ENCODE measurements at regions not wholly inside any gene's neighbourhood (a gene's known extent, or its start where the extent isn't known, plus 50 kb on each side); places are given as distances from the start of the nearest gene placed in this dataset.

- no peak for DNase-seq (ENCODE audit: low read depth in 2 of 2)
Measured at GRCh38 chr2:225340923-225341322, 58.6 kb upstream of the NYAP2 start.

DNA sequence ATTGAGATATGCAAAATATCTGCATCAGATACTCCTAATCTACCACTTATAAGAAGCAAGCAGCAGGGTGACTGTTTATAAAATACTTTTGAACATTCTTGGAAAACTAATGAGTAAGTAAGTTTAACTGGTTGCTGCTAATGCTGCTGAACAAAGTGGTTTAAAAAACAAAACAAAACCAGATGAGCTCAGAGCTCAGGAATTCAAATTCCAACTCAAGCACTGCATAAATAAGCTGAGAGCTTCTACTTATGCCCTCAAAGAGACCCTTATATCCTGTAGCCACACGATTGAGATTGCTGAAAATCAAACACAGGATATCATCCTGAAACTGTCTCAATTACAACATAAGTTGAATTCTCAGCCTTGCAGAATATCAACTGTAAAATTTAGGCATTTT, 62.3 kb upstream of the NYAP2 start:
- no peak for DNase-seq (ENCODE audit: low read depth in 2 of 2)

DNA sequence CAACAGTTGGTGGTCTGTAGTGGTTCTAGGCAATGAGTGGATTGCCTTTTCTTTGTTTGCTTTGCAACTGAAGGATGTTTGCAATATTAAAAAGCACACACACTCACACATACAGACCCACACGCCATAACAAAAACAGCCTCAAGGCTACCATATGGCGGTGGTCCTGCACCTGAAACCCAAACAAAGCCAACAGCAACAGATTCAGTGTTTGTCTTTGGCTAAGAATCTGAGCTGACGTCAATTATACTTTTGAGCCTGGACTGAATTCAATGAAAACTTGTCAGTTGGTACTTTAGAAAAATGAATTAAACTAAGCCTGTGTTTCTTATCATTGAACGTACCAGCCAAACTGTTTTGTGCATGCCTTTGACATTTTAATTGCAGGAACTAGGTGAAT, 65.0 kb upstream of the NYAP2 start:
- no peak for DNase-seq (ENCODE audit: low read depth in 2 of 2)

GRCh38 chr2:225328192-225328591, 71.3 kb upstream of the NYAP2 start:
- DNase-seq (ENCODE audit: low read depth in 2 of 2): no peak

- DNase-seq (ENCODE audit: low read depth in 2 of 2): no peak
Measured at GRCh38 chr2:225326969-225327368, 72.5 kb upstream of the NYAP2 start.

- DNase-seq (ENCODE audit: low read depth in 2 of 2): no peak
Measured at GRCh38 chr2:225319872-225320271, 79.6 kb upstream of the NYAP2 start.

- DNase-seq (ENCODE audit: low read depth in 2 of 2): no peak
Measured at GRCh38 chr2:225318440-225318839, 81.1 kb upstream of the NYAP2 start.

- no peak for DNase-seq (ENCODE audit: low read depth in 2 of 2)
Measured at GRCh38 chr2:225317186-225317585, 82.3 kb upstream of the NYAP2 start.

DNA sequence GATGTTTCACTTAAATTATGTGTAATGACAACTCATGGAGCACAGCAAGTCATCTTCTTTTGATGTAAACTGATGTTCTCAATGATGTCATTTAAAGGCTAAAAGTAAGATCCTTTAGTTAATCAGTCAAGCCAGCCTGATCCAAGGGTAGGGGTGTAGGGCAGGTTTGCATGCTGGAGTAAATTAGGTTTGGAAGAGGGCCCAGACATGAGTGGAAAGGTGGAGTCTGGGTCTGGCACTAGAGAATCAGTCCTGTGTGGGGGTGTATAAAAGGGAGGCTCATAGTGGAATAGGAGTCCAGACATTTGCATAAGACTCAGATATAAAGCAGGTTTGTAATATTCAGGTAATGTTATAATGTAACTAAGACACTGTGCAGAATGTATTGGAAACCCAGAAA, 88.8 kb upstream of the NYAP2 start:
- DNase-seq (ENCODE audit: low read depth in 2 of 2): no peak

GRCh38 chr2:225309516-225309915, 90.0 kb upstream of the NYAP2 start:
- DNase-seq (ENCODE audit: low read depth in 2 of 2): no peak

DNA sequence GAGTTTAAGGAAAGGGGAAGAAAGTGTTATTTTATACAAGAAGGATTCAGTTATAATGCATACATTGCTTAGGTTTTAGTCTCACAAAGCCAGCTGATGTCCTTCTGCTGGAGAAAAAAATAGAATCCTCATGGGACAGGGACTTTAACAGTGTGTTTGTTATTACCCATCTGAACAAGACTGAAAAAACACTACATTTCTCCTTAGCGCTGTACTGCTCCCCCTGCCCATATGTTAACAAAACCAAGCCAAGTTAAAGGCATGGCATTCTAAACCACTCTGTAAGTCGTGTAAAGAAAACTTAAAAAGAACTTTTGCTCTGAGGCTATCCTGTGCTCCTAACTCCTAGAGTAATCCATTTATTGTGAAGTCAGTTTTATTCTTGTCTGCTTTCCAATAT, 102.6 kb upstream of the NYAP2 start:
- DNase-seq (ENCODE audit: low read depth in 2 of 2): no peak

DNA sequence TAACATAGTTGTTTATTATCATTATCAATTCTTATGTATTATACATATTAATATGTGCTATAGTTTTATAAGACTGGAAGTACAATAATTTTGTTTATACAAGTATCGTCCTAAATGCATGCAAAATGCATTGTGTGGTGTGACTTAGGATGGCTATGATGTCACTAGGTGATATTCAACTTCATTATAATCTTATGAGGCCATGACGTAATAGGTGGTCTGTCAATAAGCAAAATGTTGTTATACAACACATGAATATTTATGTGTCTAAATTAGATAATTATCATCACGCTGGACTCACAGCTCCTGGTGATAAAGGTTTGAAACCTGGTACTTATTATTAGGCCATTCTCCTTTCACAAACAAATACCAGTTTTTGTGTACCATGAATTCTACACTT, 104.4 kb upstream of the NYAP2 start:
- DNase-seq (ENCODE audit: low read depth in 2 of 2): no peak

GRCh38 chr2:225293638-225294037, 105.9 kb upstream of the NYAP2 start:
- DNase-seq (ENCODE audit: low read depth in 2 of 2): no peak

DNA sequence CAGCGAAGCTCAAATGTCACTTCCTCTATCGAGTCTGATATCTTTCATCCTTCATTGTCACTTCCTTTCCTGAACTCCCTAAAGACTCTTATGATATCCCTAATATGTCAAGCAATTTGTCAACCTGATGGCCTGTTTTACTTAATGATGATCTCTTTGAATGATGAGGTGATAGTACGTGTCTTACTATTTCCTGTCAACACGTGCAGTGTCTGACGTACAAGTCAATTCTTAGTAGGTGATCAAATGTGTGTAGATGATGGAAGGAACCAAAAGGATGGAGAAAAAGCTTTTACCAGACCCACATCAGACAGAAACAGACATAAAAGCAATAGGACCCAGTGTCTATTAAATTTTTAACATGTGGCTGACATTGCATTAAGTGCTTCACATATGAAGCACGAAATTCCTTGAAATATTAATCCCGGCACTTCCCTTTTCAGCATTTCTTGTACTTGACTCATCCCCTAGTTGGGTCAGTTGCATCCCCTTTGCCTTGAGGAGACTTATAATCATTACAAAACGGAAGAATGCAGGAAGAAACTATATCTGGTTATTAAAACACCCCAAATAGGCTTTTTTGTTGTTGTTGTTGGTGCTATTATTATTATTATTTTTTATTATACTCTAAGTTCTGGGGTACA, 108.6 kb upstream of the NYAP2 start:
- DNase-seq (ENCODE audit: low read depth in 2 of 2): no peak

DNA sequence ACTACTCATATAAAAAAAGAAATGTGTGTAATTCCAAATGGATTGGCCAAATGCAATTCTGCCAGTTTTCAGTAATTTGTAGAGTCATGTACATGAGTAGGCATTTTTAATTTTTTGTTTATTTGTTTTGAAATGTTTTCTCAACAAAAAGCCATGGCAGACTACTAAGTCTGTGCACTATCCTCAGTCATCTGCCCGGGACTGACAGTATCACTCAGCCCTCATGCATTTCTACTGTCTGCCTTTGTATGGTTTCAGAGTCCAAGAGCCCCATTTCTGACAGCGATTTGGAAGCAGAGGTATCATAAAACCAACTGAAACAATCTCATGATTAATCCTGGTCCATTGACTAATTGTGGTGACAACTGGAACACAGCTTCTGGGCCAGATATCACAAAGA, 109.9 kb upstream of the NYAP2 start:
- no peak for DNase-seq (ENCODE audit: low read depth in 2 of 2)

DNA sequence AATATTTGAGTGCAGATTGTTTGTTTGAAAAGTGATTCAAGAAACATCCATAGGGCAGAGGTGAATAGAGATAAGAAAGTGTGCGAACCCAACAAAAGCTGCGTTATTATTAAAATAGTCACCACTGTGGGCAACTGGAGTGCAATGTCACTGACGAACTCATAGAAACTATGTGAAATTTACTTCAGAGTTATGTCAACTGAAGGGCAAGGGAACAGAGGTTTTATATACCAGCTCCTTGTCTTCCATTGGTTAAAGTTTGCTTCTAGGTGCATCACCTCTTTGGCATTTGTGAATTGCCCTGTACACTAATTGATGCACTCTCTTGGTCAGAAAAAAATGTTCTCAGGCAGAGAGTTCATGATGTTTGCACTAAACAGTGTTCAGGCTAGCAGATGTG, 110.5 kb upstream of the NYAP2 start:
- no peak for DNase-seq (ENCODE audit: low read depth in 2 of 2)

DNA sequence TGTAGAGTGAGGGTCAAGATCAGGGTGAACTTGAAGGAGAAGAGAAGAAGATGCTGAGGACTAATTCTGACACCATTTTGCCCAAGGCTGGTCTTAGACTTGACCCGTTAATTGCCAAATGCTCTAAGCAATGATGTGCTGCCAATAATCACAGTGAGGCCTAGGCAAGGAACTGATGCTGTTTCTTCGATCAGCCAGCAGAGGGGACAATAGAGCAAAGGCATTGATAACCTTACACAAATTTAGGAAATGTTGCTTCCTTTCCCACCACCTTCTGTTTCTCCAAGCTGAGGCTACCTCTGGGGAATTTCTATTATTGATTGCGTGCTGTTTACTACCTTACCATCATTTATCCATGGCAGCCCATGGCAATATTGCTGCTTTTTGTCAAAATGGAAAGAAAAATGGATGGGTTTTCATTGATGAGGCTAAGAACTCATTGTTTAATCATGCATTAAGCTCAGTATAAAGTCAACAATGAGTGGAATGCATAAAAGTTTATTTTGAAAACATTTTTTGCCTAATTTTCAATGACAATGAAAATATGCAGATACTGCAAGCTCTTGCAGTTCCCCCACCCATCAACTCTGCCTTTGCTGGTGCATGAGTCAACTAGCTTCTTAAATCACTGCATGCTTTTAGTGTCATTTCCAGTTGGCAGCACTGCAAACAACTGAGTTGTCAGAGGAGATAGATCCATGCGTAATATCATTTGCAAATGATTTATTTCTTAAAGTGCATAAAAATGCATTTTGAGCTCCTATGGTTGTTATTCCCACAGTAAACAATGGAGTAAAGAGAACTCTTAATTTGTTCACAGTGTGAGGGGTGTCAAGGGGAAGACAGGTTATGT, 116.4 kb upstream of the NYAP2 start:
- no peak for DNase-seq (ENCODE audit: low read depth in 2 of 2)

DNA sequence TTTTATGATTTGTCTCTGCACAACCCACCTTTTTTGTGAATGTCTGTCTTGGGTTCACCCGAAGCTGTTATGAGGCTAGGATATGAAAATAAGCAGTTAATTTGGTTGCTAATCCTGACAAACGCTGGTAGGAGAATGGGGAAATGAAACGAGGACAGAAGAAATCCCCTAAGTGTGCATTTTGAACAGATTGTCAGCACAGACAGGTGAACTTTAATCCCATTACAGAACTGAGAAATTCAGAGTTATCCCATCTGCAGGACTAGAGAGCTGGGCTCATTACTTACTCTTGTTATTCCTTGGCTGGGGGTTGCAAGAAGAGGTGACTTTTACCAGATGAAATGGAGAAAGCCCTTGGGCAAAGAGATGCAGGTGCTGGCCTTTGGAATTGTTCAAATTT, 123.3 kb upstream of the NYAP2 start:
- no peak for DNase-seq (ENCODE audit: low read depth in 2 of 2)

DNA sequence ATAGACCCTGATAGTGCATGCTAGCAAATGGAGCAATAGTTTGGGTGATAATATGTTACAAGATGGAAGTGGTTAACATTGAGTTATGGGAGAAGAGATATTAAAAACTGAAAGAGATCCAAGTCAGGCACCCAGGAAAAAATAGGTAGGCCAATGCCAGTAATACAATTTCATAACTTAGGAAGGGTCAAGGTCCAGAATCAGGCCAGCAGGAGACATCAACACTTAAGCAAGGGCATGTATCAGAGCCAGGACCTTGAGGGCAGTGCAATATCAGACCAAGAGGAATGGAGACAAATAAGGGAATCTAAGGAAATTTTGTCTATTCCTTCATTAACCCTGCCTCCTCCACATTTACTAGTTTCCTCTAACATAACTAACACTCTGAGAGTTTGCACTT, 124.1 kb upstream of the NYAP2 start:
- no peak for DNase-seq (ENCODE audit: low read depth in 2 of 2)

DNA sequence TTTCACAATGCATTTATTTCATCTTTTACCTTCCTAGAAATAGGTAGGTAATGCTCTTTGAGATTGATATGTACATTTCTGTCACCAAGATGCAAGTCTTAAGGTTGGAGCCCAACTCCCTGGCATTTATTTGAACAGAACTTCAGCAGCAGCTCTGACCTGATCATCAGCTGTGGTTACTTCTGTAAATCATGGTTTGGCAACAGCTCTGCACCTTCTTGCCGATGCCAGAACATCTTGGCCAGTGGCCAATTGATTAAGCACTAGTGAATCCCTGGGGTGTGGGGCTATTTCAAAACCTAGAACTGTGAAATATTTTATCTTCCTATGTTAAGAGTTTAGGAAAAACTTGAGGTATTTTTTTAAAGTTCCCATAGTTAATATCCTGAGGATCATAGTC, 124.8 kb upstream of the NYAP2 start:
- DNase-seq (ENCODE audit: low read depth in 2 of 2): no peak

DNA sequence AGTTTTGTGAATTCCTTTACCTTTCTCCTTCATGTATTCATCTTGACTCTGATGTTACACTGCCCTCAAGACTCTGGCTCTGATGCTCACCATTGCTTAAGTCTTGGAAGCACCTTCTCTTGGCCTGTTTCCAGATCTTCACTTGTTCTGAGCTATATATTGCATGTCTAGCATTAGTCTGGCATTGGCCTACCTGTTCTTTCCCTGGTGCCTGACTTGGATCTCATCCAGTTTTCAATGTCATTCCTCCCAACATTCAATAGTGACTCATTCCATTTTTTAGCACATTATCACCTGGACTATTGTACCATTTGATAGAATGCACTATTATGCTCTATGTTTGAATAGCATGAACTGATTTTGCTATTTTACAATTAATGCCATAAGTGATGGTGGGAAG, 127.3 kb upstream of the NYAP2 start:
- no peak for DNase-seq (ENCODE audit: low read depth in 2 of 2)

DNA sequence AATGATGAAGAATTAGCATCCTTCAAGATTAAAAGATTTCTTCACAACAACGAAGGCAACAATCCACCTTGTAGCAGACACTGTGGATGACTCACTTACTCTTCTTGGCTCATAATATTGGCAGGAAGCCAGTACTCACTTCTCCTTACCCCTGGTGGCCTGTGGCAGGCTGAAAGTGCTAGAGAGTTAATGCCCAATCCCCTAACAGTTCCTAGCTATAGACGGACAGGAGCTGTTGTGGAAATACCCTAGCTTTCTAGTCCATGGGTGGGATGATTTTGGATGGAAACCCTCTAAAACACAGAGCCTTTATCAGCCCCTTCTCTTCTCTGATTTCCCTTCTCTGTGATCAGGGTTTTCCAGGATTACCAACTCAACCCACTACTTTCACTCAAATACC, 128.6 kb upstream of the NYAP2 start:
- no peak for DNase-seq (ENCODE audit: low read depth in 2 of 2)

DNA sequence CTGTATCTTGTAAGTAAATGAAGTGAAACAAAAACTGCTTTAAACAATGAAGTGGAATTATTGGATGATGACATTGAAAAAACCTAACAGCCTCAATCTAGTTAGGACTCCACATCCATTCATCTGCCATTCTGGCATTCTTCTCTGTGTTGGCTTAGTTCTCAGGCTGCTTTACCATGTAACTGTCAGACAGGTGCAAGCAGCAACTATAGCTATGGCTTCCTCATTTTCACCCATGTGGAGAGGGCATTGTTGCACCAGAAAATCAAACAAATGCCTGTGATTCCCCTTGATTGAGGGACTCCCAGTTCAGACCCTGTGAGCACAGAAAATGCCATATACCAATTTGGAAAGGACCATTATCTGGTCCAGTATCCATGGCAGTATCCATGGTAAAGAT, 129.5 kb upstream of the NYAP2 start:
- no peak for DNase-seq (ENCODE audit: low read depth in 2 of 2)

DNA sequence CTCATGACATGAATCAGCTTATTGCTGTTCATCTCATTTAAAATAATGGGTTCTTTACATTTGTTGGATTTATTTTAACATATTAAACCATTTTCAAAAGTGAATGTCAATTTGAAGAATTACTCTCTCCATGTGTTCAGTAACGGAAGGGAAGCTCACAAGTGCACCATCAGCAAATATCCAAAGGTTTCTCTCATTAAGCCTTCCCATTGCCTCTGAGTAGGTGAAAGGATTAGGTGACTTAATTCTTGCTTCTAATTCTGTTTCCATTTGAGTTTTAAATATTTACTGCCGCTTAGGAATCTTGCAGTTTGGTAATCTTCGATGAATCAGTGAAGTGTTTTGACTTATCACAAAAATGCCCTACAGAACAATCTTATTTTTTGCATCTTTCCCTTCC, 145.1 kb upstream of the NYAP2 start:
- DNase-seq (ENCODE audit: low read depth in 2 of 2): no peak

All from stimulated activated CD4-positive, alpha-beta T cell treated with anti-CD3 and anti-CD28 coated beads, Interleukin-12 subunit alpha, Interleukin-12 subunit beta, amount 100 ng/mL, for 24 hours (primary cell).